SK-N-SH treated with all-trans-retinoic acid at 6 μM for 48 hours (cell line): ENCODE measurements at regions not wholly inside any gene's neighbourhood (a gene's known extent, or its start where the extent isn't known, plus 50 kb on each side); places are given as distances from the start of the nearest gene placed in this dataset.

Experiments
- ATAC-seq: fragments of 200-7000 bp; cut with Tn5 transposase; 3 replicates; pipeline ENCODE4 v1.9.1; 2020; ENCODE audit warnings: mild to moderate bottlenecking, moderate library complexity
- ARNTL ChIP-seq: fragments of 450-650 bp; formaldehyde crosslinking; IDR thresholded peaks from 2 replicates; pipeline ENCODE4 v1.5.0; 2020; ENCODE audit warnings: low read depth, mild to moderate bottlenecking, moderate library complexity, borderline replicate concordance
- BACH2 ChIP-seq: fragments of 250-450 bp; sonication (Bioruptor Pico); IDR thresholded peaks from 2 replicates; pipeline ENCODE4 v1.9.0; 2021; ENCODE audit warnings: mild to moderate bottlenecking, borderline replicate concordance
- CSDC2 ChIP-seq: fragments of 250-450 bp; sonication (Bioruptor Pico); IDR thresholded peaks from 2 replicates; pipeline ENCODE4 v1.5.0; 2020; ENCODE audit warnings: mild to moderate bottlenecking, moderate library complexity
- ESRRG ChIP-seq: fragments of 250-450 bp; sonication (Bioruptor Pico); IDR thresholded peaks from 2 replicates; pipeline ENCODE4 v1.6.1; 2021; ENCODE audit warnings: mild to moderate bottlenecking
- GLIS3 ChIP-seq: fragments of 250-450 bp; sonication (Bioruptor Pico); IDR thresholded peaks from 2 replicates; pipeline ENCODE4 v1.5.0; 2020; ENCODE audit warnings: mild to moderate bottlenecking, moderate library complexity
- ISL1 ChIP-seq: fragments of 250-450 bp; sonication (Bioruptor Pico); IDR thresholded peaks from 2 replicates; pipeline ENCODE4 v2.1.2; 2022; ENCODE audit warnings: mild to moderate bottlenecking, moderate library complexity
- OSR1 ChIP-seq: fragments of 250-450 bp; sonication (Bioruptor Pico); IDR thresholded peaks from 2 replicates; pipeline ENCODE4 v1.8.0; 2022; ENCODE audit warnings: moderate library complexity, mild to moderate bottlenecking, inconsistent platforms
- PPARA ChIP-seq: fragments of 250-450 bp; sonication (Bioruptor Pico); IDR thresholded peaks from 2 replicates; pipeline ENCODE4 v1.5.0; 2020; ENCODE audit warnings: mild to moderate bottlenecking, borderline replicate concordance
- RARB ChIP-seq: fragments of 250-450 bp; sonication (Bioruptor Pico); IDR thresholded peaks from 2 replicates; pipeline ENCODE4 v1.8.0; 2021; ENCODE audit warnings: mild to moderate bottlenecking, moderate library complexity
- SNAI2 ChIP-seq: fragments of 250-450 bp; sonication (Bioruptor Pico); IDR thresholded peaks from 2 replicates; pipeline ENCODE4 v1.5.0; 2020; ENCODE audit warnings: mild to moderate bottlenecking, moderate library complexity
- TCF4 ChIP-seq: fragments of 250-450 bp; sonication (Bioruptor Pico); IDR thresholded peaks from 2 replicates; pipeline ENCODE4 v1.8.0; 2021; ENCODE audit warnings: mild to moderate bottlenecking, moderate library complexity, borderline replicate concordance
- TOX ChIP-seq: fragments of 250-450 bp; sonication (Bioruptor Pico); IDR thresholded peaks from 2 replicates; pipeline ENCODE4 v1.8.0; 2021; ENCODE audit warnings: mild to moderate bottlenecking, moderate library complexity, borderline replicate concordance
- ZC3H10 ChIP-seq: fragments of 250-450 bp; sonication (Bioruptor Pico); IDR thresholded peaks from 2 replicates; pipeline ENCODE4 v1.5.1; 2021; ENCODE audit warnings: mild to moderate bottlenecking, moderate library complexity
- ZFP3 ChIP-seq: fragments of 250-450 bp; sonication (Bioruptor Pico); IDR thresholded peaks from 2 replicates; pipeline ENCODE4 v1.5.0; 2020; ENCODE audit warnings: mild to moderate bottlenecking, moderate library complexity
- ZFP30 ChIP-seq: fragments of 450-650 bp; formaldehyde crosslinking; IDR thresholded peaks from 2 replicates; pipeline ENCODE4 v1.5.0; 2022; ENCODE audit warnings: mild to moderate bottlenecking, moderate library complexity
- ZNF565 ChIP-seq: fragments of 450-650 bp; formaldehyde crosslinking; conservative IDR thresholded peaks from 2 replicates; pipeline ENCODE4 v1.5.0; 2020; ENCODE audit warnings: low read depth, mild to moderate bottlenecking, moderate library complexity
- ZNF70 ChIP-seq: fragments of 450-650 bp; formaldehyde crosslinking; IDR thresholded peaks from 2 replicates; pipeline ENCODE4 v1.5.0; 2020; ENCODE audit warnings: mild to moderate bottlenecking, moderate library complexity
- ZNF8 ChIP-seq: fragments of 450-650 bp; formaldehyde crosslinking; IDR thresholded peaks from 2 replicates; pipeline ENCODE4 v1.5.0; 2020; ENCODE audit warnings: mild to moderate bottlenecking, moderate library complexity
- TF ChIP-seq, protein P1 (sequence below): fragments of 250-450 bp; sonication (Bioruptor Pico); IDR thresholded peaks from 2 replicates; pipeline ENCODE4 v1.8.0; 2021; ENCODE audit warnings: low read depth, mild to moderate bottlenecking, moderate library complexity, borderline replicate concordance
- TF ChIP-seq, protein P2 (sequence below): fragments of 250-450 bp; sonication (Bioruptor Pico); IDR thresholded peaks from 2 replicates; pipeline ENCODE4 v1.8.0; 2020; ENCODE audit warnings: mild to moderate bottlenecking, moderate library complexity, borderline replicate concordance
- TF ChIP-seq, protein P3 (sequence below): fragments of 250-450 bp; sonication (Bioruptor Pico); IDR thresholded peaks from 2 replicates; pipeline ENCODE4 v1.5.0; 2020; ENCODE audit warnings: mild to moderate bottlenecking, moderate library complexity
- TF ChIP-seq, protein P4 (sequence below): fragments of 250-450 bp; sonication (Bioruptor Pico); IDR thresholded peaks from 2 replicates; pipeline ENCODE4 v1.5.1; 2021; ENCODE audit warnings: mild to moderate bottlenecking, moderate library complexity
- TF ChIP-seq, protein P5 (sequence below): fragments of 250-450 bp; sonication (Bioruptor Pico); IDR thresholded peaks from 2 replicates; pipeline ENCODE4 v1.5.1; 2020; ENCODE audit warnings: low read depth, mild to moderate bottlenecking, moderate library complexity

DNA sequence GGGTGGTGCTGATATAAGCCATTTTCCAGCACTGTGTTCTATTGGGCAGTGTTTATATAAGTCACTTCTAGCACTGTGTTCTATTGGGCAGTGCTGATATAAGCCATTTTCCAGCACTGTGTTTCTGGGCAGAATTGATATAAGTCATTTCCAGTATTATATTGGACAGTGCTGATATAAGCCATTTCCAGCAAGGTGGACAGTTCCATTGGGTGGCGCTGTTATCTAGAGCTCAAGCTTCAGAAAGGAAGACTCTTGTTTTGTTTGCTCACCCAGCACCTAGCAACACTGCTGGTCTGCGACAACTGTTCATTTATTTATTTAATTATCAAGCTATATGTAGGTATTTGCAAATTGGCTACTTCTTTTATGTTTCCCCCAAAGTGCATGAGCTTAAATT, 690.3 kb downstream of the AACS start:
- no peak for TF ChIP-seq TOX
- no peak for TF ChIP-seq CSDC2 (CRISPR knock-in tag)
- TF ChIP-seq ZC3H10 (CRISPR knock-in tag), result no peak
- no peak for TF ChIP-seq ZNF565
- TF ChIP-seq ARNTL (CRISPR knock-in tag), result no peak
- TF ChIP-seq ESRRG (CRISPR knock-in tag), result no peak
- TF ChIP-seq, protein P1, sequence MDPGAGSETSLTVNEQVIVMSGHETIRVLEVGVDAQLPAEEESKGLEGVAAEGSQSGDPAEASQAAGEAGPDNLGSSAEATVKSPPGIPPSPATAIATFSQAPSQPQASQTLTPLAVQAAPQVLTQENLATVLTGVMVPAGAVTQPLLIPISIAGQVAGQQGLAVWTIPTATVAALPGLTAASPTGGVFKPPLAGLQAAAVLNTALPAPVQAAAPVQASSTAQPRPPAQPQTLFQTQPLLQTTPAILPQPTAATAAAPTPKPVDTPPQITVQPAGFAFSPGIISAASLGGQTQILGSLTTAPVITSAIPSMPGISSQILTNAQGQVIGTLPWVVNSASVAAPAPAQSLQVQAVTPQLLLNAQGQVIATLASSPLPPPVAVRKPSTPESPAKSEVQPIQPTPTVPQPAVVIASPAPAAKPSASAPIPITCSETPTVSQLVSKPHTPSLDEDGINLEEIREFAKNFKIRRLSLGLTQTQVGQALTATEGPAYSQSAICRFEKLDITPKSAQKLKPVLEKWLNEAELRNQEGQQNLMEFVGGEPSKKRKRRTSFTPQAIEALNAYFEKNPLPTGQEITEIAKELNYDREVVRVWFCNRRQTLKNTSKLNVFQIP (CRISPR knock-in tag), result no peak
- no peak for TF ChIP-seq ISL1 (CRISPR knock-in tag)
- TF ChIP-seq, protein P2, sequence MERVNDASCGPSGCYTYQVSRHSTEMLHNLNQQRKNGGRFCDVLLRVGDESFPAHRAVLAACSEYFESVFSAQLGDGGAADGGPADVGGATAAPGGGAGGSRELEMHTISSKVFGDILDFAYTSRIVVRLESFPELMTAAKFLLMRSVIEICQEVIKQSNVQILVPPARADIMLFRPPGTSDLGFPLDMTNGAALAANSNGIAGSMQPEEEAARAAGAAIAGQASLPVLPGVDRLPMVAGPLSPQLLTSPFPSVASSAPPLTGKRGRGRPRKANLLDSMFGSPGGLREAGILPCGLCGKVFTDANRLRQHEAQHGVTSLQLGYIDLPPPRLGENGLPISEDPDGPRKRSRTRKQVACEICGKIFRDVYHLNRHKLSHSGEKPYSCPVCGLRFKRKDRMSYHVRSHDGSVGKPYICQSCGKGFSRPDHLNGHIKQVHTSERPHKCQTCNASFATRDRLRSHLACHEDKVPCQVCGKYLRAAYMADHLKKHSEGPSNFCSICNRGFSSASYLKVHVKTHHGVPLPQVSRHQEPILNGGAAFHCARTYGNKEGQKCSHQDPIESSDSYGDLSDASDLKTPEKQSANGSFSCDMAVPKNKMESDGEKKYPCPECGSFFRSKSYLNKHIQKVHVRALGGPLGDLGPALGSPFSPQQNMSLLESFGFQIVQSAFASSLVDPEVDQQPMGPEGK, result no peak
- no peak for TF ChIP-seq RARB
- TF ChIP-seq ZFP30, result no peak
- no peak for TF ChIP-seq PPARA (CRISPR knock-in tag)
- TF ChIP-seq, protein P3, sequence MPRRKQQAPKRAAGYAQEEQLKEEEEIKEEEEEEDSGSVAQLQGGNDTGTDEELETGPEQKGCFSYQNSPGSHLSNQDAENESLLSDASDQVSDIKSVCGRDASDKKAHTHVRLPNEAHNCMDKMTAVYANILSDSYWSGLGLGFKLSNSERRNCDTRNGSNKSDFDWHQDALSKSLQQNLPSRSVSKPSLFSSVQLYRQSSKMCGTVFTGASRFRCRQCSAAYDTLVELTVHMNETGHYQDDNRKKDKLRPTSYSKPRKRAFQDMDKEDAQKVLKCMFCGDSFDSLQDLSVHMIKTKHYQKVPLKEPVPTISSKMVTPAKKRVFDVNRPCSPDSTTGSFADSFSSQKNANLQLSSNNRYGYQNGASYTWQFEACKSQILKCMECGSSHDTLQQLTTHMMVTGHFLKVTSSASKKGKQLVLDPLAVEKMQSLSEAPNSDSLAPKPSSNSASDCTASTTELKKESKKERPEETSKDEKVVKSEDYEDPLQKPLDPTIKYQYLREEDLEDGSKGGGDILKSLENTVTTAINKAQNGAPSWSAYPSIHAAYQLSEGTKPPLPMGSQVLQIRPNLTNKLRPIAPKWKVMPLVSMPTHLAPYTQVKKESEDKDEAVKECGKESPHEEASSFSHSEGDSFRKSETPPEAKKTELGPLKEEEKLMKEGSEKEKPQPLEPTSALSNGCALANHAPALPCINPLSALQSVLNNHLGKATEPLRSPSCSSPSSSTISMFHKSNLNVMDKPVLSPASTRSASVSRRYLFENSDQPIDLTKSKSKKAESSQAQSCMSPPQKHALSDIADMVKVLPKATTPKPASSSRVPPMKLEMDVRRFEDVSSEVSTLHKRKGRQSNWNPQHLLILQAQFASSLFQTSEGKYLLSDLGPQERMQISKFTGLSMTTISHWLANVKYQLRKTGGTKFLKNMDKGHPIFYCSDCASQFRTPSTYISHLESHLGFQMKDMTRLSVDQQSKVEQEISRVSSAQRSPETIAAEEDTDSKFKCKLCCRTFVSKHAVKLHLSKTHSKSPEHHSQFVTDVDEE (CRISPR knock-in tag), result no peak
- TF ChIP-seq BACH2 (CRISPR knock-in tag), result no peak
- no peak for TF ChIP-seq OSR1 (CRISPR knock-in tag)
- no peak for TF ChIP-seq TCF4 (CRISPR knock-in tag)
- no peak for TF ChIP-seq ZNF8
- no peak for TF ChIP-seq GLIS3
- TF ChIP-seq SNAI2 (CRISPR knock-in tag), result no peak
- no peak for ATAC-seq

DNA sequence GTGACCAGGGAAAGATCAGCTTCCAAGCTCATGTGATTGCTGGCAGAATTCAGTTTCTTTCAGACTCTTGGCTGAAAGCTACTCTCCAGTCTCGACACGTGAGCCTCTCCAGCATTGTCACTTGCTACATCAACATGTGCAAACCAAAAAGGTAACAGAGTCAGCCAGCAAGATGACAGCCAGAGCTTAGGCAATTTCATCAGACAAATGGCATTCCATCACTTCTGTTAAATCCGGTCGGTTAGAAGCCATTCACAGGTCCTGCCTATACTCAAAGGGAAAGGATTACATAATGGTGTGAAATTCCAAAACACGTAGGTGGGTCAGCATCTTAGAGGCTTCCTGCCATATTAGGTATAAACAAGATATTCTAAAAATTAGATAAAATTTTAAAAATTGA, 700.9 kb downstream of the AACS start:
- TF ChIP-seq SNAI2 (CRISPR knock-in tag) (no peak), CSDC2 (CRISPR knock-in tag) (no peak), ESRRG (CRISPR knock-in tag) (no peak), ZNF70 (CRISPR knock-in tag) (no peak), TOX (no peak), ZNF565 (no peak), PPARA (CRISPR knock-in tag) (no peak), RARB (no peak), OSR1 (CRISPR knock-in tag) (no peak), GLIS3 (no peak), ZFP30 (no peak), ZNF8 (no peak), ZFP3 (no peak), ZC3H10 (CRISPR knock-in tag) (no peak), TCF4 (CRISPR knock-in tag) (no peak)
- TF ChIP-seq, protein P4, sequence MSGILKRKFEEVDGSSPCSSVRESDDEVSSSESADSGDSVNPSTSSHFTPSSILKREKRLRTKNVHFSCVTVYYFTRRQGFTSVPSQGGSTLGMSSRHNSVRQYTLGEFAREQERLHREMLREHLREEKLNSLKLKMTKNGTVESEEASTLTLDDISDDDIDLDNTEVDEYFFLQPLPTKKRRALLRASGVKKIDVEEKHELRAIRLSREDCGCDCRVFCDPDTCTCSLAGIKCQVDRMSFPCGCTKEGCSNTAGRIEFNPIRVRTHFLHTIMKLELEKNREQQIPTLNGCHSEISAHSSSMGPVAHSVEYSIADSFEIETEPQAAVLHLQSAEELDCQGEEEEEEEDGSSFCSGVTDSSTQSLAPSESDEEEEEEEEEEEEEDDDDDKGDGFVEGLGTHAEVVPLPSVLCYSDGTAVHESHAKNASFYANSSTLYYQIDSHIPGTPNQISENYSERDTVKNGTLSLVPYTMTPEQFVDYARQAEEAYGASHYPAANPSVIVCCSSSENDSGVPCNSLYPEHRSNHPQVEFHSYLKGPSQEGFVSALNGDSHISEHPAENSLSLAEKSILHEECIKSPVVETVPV, result no peak
- TF ChIP-seq, protein P3 (CRISPR knock-in tag), result no peak
- TF ChIP-seq, protein P5, sequence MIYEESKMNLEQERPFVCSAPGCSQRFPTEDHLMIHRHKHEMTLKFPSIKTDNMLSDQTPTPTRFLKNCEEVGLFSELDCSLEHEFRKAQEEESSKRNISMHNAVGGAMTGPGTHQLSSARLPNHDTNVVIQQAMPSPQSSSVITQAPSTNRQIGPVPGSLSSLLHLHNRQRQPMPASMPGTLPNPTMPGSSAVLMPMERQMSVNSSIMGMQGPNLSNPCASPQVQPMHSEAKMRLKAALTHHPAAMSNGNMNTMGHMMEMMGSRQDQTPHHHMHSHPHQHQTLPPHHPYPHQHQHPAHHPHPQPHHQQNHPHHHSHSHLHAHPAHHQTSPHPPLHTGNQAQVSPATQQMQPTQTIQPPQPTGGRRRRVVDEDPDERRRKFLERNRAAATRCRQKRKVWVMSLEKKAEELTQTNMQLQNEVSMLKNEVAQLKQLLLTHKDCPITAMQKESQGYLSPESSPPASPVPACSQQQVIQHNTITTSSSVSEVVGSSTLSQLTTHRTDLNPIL (CRISPR knock-in tag), result no peak
- TF ChIP-seq, protein P2, result no peak
- TF ChIP-seq, all 23 proteins: peak for 0
- ATAC-seq, result no peak
